ENCODE measurements at regions not wholly inside any gene's neighbourhood (a gene's known extent, or its start where the extent isn't known, plus 50 kb on each side); places are given as distances from the start of the nearest gene placed in this dataset.

GRCh38 chr4:112057470-112057869 is 87.8 kb upstream of the FAM241A start:
- Histone ChIP-seq H3K27ac (ENCODE audit: low read length) (no peak overlapping the region), H3K27me3 (ENCODE audit: control insufficient read depth, insufficient read depth, low read length) (no peaks in the 10 kb centered on the region), H3K4me3 (ENCODE audit: low read depth in 2 of 2, low read length in 2 of 2) (no peak overlapping the region), H3K4me1 (ENCODE audit: control insufficient read depth, insufficient read depth, low read length) (no peaks in the 10 kb centered on the region), H3K36me3 (ENCODE audit: control insufficient read depth, insufficient read depth, low read length) (no peaks in the 10 kb centered on the region), H3K9me3 (ENCODE audit: control insufficient read depth, insufficient read depth, low read depth, low read length) (no peaks in the 10 kb centered on the region)
- ChIA-PET CTCF (no interaction called here), POLR2A (no interaction called here)
- no TSS peak for BruUV-seq (replicated peaks)
- no peak for ATAC-seq
- intact Hi-C loops (cut with micrococcal nuclease; ENCODE audit: unreplicated experiment) (no loop called here), in situ Hi-C loops (cut with HindIII; ENCODE audit: low pct_unique_long_range_greater_than_20kb, low sequenced_read_pairs) (no loop called here)
- DNase-seq (ENCODE audit: low read depth, low spot score) = no peak
- TF ChIP-seq SIN3A (IDR thresholded peaks at IDR 0.05; ENCODE audit: borderline replicate concordance, insufficient read depth, low read depth, low read length) (no peak), TCF7L2 (IDR thresholded peaks at IDR 0.05; ENCODE audit: low read depth, low read length) (no peak), REST (IDR thresholded peaks at IDR 0.05; ENCODE audit: insufficient read depth in 1 of 2, low read depth in 2 of 2, low read length in 1 of 2) (no peak), CTCF (IDR thresholded peaks at IDR 0.05) (no peak), POLR2AphosphoS5 (IDR thresholded peaks at IDR 0.05; ENCODE audit: low read depth, low read length) (no peak)

GRCh38 chr4:112058433-112058832 is 86.8 kb upstream of the FAM241A start:
- no peaks in the 10 kb centered on the region for H3K27me3 ChIP-seq (ENCODE audit: control insufficient read depth, insufficient read depth, low read length)
- no peaks in the 10 kb centered on the region for H3K9me3 ChIP-seq (ENCODE audit: control insufficient read depth, insufficient read depth, low read depth, low read length)
- H3K27ac ChIP-seq (ENCODE audit: low read length) = no peak overlapping the region
- intact Hi-C loops (cut with micrococcal nuclease; ENCODE audit: unreplicated experiment) (no loop called here), in situ Hi-C loops (cut with HindIII; ENCODE audit: low pct_unique_long_range_greater_than_20kb, low sequenced_read_pairs) (no loop called here)
- no peaks in the 10 kb centered on the region for H3K36me3 ChIP-seq (ENCODE audit: control insufficient read depth, insufficient read depth, low read length)
- POLR2A ChIA-PET = no interaction called here
- DNase-seq (ENCODE audit: low read depth, low spot score) = no peak
- TF ChIP-seq SIN3A (IDR thresholded peaks at IDR 0.05; ENCODE audit: borderline replicate concordance, insufficient read depth, low read depth, low read length) (no peak), CTCF (IDR thresholded peaks at IDR 0.05) (no peak), REST (IDR thresholded peaks at IDR 0.05; ENCODE audit: insufficient read depth in 1 of 2, low read depth in 2 of 2, low read length in 1 of 2) (no peak), TCF7L2 (IDR thresholded peaks at IDR 0.05; ENCODE audit: low read depth, low read length) (no peak), POLR2AphosphoS5 (IDR thresholded peaks at IDR 0.05; ENCODE audit: low read depth, low read length) (no peak)
- BruUV-seq (replicated peaks) = no TSS peak
- H3K4me3 ChIP-seq (ENCODE audit: low read depth in 2 of 2, low read length in 2 of 2) = no peak overlapping the region
- no peaks in the 10 kb centered on the region for H3K4me1 ChIP-seq (ENCODE audit: control insufficient read depth, insufficient read depth, low read length)
- no peak for ATAC-seq
- CTCF ChIA-PET = no interaction called here
